ENCODE measurements at regions not wholly inside any gene's neighbourhood (a gene's known extent, or its start where the extent isn't known, plus 50 kb on each side); places are given as distances from the start of the nearest gene placed in this dataset.

- Histone ChIP-seq H3K4me3 (no peak overlapping the region), H3K9me3 (no peaks in the 10 kb centered on the region), H3K4me1 (no peaks in the 10 kb centered on the region), H3K27me3 (no peaks in the 10 kb centered on the region), H3K27ac (no peak overlapping the region), H3K36me3 (no peaks in the 10 kb centered on the region)
- WGBS, result 51% methylated on average over 3 of the region's 3 CpGs
- no peak for TF ChIP-seq POLR2AphosphoS5 (IDR thresholded peaks at IDR 0.05)
- TF ChIP-seq CTCF (IDR thresholded peaks at IDR 0.05), result no peak
- TF ChIP-seq EP300 (IDR thresholded peaks at IDR 0.05), result no peak
- no peak for TF ChIP-seq POLR2A (IDR thresholded peaks at IDR 0.05)
- DNase-seq (ENCODE audit: low spot score in 2 of 2), result no peak
Measured at GRCh38 chr3:80533553-80533952, 765.8 kb upstream of the ROBO1 start.

- H3K4me1 ChIP-seq, result no peaks in the 10 kb centered on the region
- H3K27ac ChIP-seq, result no peak overlapping the region
- no peaks in the 10 kb centered on the region for H3K9me3 ChIP-seq
- TF ChIP-seq EP300 (IDR thresholded peaks at IDR 0.05) (no peak), POLR2A (IDR thresholded peaks at IDR 0.05) (no peak)
- DNase-seq (ENCODE audit: low spot score in 2 of 2), result no peak
- no peak overlapping the region for H3K4me3 ChIP-seq
- no peaks in the 10 kb centered on the region for H3K36me3 ChIP-seq
- WGBS, result 83% methylated on average over 4 of the region's 4 CpGs
- no peaks in the 10 kb centered on the region for H3K27me3 ChIP-seq
Measured at GRCh38 chr3:80526153-80526552, 758.4 kb upstream of the ROBO1 start.

DNA sequence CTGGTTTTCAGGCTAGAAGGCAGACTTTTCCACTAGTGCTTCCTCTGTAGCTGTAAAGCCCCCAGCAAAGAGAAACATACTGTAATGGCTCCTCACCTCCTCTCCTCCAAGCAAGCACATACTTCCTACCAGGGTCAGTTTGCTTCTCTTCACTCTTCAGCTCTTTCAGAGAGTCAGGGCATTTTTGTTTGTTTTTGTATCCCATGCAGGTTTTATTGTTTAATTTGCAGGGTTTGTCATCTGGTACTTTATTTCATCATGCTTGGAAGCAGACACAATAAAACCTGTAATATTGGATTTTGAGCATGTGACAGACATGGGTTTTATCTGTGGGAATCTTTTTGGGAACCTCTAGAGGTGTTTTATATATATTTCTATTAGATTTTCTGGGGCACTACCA lies 753.3 kb upstream of the ROBO1 start:
- no peak for TF ChIP-seq POLR2AphosphoS5 (IDR thresholded peaks at IDR 0.05)
- no peak for TF ChIP-seq CTCF (IDR thresholded peaks at IDR 0.05)
- no peak for TF ChIP-seq POLR2A (IDR thresholded peaks at IDR 0.05)
- TF ChIP-seq EP300 (IDR thresholded peaks at IDR 0.05), result no peak
- Histone ChIP-seq H3K36me3 (no peaks in the 10 kb centered on the region), H3K27me3 (no peaks in the 10 kb centered on the region), H3K4me1 (no peaks in the 10 kb centered on the region), H3K4me3 (no peak overlapping the region), H3K27ac (no peak overlapping the region), H3K9me3 (no peaks in the 10 kb centered on the region)
- no peak for DNase-seq (ENCODE audit: low spot score in 2 of 2)

- no peaks in the 10 kb centered on the region for H3K27me3 ChIP-seq
- H3K4me1 ChIP-seq, result no peaks in the 10 kb centered on the region
- WGBS, result 94% methylated on average over 5 of the region's 5 CpGs
- no peaks in the 10 kb centered on the region for H3K9me3 ChIP-seq
- no peaks in the 10 kb centered on the region for H3K36me3 ChIP-seq
- DNase-seq (ENCODE audit: low spot score in 2 of 2), result no peak
- no peak overlapping the region for H3K27ac ChIP-seq
- TF ChIP-seq CTCF (IDR thresholded peaks at IDR 0.05), result no peak
- H3K4me3 ChIP-seq, result no peak overlapping the region
Measured at GRCh38 chr3:80519436-80519835, 751.6 kb upstream of the ROBO1 start.

DNA sequence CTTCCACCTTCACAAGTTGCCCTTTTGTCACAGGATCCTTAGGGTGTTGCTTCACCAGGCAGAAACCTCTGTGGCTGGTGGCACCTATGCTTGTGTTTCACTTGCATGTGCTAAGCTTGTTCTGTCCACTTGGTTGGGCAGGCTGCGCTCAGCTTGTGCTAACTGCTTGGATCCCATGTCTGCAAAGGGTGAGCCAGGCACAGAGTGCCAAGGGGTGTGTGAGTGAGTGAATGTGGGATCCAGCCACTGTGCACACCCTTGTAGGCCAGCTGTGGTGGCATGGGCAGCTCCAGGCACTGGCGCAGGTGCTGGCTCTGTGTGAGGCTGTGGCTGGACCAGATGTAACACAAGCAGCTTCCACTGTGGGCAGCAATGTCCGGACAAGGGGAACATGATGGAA lies 728.7 kb upstream of the ROBO1 start:
- Histone ChIP-seq H3K27me3 (no peaks in the 10 kb centered on the region), H3K4me3 (no peak overlapping the region), H3K27ac (no peak overlapping the region), H3K9me3 (no peaks in the 10 kb centered on the region), H3K36me3 (no peaks in the 10 kb centered on the region), H3K4me1 (no peaks in the 10 kb centered on the region)
- no peak for DNase-seq (ENCODE audit: low spot score in 2 of 2)
- TF ChIP-seq EP300 (IDR thresholded peaks at IDR 0.05), result no peak
- no peak for TF ChIP-seq POLR2A (IDR thresholded peaks at IDR 0.05)
- no peak for TF ChIP-seq POLR2AphosphoS5 (IDR thresholded peaks at IDR 0.05)
- no peak for TF ChIP-seq CTCF (IDR thresholded peaks at IDR 0.05)
- 100% methylated on average over 1 of the region's 3 CpGs for WGBS

DNA sequence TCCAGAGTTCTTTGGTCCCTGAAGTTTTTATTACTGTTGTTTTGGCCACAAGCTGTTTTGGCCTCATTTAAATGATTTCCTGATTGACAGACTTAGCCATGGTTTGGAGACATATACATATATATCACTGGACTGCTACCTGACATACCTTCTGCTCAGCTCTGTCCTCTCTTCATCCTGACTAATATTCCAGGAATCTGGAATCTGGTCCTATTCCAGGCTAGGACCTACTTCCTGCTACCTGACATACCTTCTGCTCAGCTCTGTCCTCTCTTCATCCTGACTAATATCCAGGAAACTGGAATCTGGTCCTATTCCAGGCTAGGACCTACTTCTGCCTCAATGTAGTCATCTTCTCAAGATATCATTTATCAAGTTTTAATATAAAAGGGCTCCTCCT lies 724.4 kb upstream of the ROBO1 start:
- DNase-seq (ENCODE audit: low spot score in 2 of 2), result no peak
- no peak overlapping the region for H3K4me3 ChIP-seq
- H3K4me1 ChIP-seq, result no peaks in the 10 kb centered on the region
- no peaks in the 10 kb centered on the region for H3K9me3 ChIP-seq
- TF ChIP-seq POLR2A (IDR thresholded peaks at IDR 0.05) (no peak), CTCF (IDR thresholded peaks at IDR 0.05) (no peak), POLR2AphosphoS5 (IDR thresholded peaks at IDR 0.05) (no peak)
- H3K36me3 ChIP-seq, result no peaks in the 10 kb centered on the region
- H3K27me3 ChIP-seq, result no peaks in the 10 kb centered on the region
- H3K27ac ChIP-seq, result no peak overlapping the region

All from suprapubic skin (tissue), 4 donors.